ENCODE measurements at regions not wholly inside any gene's neighbourhood (a gene's known extent, or its start where the extent isn't known, plus 50 kb on each side); places are given as distances from the start of the nearest gene placed in this dataset.

DNA sequence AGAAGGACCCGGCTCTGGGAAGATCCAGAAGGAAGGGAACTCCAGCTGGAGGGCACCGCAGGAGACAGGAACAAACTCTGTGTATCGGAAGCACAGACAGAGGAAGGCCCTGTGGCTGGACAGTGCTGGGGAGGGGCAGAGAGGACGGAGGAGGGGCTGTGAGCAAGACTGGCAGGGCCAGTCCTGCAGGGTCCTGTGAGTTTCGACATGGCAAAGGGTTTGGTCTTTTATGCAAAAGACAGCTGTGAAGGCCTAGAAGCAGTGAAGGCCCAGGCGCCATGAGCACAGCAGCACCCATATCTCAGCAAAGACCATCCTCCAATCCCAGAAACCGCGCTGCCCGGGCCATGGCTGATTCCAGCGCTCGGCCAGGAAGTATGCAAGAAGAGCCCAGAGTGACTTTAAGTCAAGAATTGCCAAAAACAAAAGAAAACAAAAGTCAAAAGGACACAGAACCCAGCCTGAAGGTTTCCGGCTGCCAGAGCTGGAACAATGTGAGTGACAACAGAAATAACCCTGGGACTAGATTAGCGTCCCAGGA, 126.5 kb downstream of the NCOR2 start:
- no peaks in the 10 kb centered on the region for H3K27me3 ChIP-seq (ENCODE audit: control insufficient read depth in 3 of 3, insufficient read depth in 3 of 3, low read length in 2 of 3)
- WGBS, 2 donors = 73 to 86% methylated on average over 13 of the region's 13 CpGs
- peak in 1 of 3 donors; percentile 37 for DNase-seq
- TF ChIP-seq, protein P1, sequence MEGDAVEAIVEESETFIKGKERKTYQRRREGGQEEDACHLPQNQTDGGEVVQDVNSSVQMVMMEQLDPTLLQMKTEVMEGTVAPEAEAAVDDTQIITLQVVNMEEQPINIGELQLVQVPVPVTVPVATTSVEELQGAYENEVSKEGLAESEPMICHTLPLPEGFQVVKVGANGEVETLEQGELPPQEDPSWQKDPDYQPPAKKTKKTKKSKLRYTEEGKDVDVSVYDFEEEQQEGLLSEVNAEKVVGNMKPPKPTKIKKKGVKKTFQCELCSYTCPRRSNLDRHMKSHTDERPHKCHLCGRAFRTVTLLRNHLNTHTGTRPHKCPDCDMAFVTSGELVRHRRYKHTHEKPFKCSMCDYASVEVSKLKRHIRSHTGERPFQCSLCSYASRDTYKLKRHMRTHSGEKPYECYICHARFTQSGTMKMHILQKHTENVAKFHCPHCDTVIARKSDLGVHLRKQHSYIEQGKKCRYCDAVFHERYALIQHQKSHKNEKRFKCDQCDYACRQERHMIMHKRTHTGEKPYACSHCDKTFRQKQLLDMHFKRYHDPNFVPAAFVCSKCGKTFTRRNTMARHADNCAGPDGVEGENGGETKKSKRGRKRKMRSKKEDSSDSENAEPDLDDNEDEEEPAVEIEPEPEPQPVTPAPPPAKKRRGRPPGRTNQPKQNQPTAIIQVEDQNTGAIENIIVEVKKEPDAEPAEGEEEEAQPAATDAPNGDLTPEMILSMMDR (IDR thresholded peaks at IDR 0.05; ENCODE audit: control extremely low read depth, extremely low read depth) = no peak
- peaks cover 0 to 46% (median 6%) of the 10 kb centered on the region in 4 donors for H3K36me3 ChIP-seq (ENCODE audit: control insufficient read depth in 4 of 4, insufficient read depth in 4 of 4, low read length in 4 of 4)
- H3K4me3 ChIP-seq = no peak overlapping the region
- no peak for ATAC-seq (ENCODE audit: insufficient read depth, low FRiP score)
- H3K9me3 ChIP-seq (ENCODE audit: control insufficient read depth in 4 of 4, insufficient read depth in 3 of 4, low read length in 3 of 4) = no peaks in the 10 kb centered on the region
- H3K9ac ChIP-seq (ENCODE audit: insufficient read depth in 1 of 2, low read length in 2 of 2) = no peak overlapping the region
- peaks cover 2 to 14% (median 9%) of the 10 kb centered on the region in 5 donors for H3K4me1 ChIP-seq (ENCODE audit: control insufficient read depth in 5 of 5, insufficient read depth in 5 of 5, low read length in 5 of 5)
- H3K27ac ChIP-seq (ENCODE audit: low read depth in 1 of 2, low read length in 1 of 2) = peak overlapping the region; percentile 4 to 35

DNA sequence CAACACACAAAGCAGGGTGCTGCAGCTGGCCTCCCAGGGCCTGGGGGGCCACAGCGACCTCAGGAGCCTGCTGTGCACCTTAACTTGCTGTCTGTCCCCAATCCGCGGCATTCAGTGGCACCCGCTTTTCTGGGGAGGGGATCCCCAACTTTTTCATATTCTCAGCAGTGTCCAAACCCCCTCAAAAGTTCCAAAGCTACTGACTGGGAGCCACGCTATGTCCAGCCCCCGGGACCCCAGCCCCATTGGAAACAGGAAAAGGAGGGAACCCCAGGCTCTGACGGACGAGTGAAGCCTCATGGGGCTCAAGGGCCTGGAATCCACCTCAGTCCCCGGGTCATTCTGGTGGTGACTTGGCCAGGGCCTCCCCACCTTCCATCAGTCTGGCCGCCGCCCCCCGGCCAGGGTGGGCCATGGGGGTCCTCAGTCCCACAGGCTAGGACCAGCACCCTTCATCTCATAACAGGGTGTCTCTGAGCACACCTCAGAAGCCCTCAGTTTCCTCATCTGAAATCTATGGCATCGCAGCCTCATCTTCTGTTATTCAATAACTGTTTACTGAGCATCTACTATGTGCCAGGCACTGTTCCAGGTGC, 127.3 kb downstream of the NCOR2 start:
- 95 to 97% methylated on average over 13 of the region's 13 CpGs for WGBS, 2 donors
- Histone ChIP-seq H3K4me1 (ENCODE audit: control insufficient read depth in 5 of 5, insufficient read depth in 5 of 5, low read length in 5 of 5) (peaks cover 2 to 14% (median 9%) of the 10 kb centered on the region in 5 donors), H3K27me3 (ENCODE audit: control insufficient read depth in 3 of 3, insufficient read depth in 3 of 3, low read length in 2 of 3) (no peaks in the 10 kb centered on the region), H3K27ac (ENCODE audit: low read depth in 1 of 2, low read length in 1 of 2) (peak overlapping the region in 1 of 2 donors; percentile 39), H3K36me3 (ENCODE audit: control insufficient read depth in 4 of 4, insufficient read depth in 4 of 4, low read length in 4 of 4) (peaks cover 0 to 44% (median 6%) of the 10 kb centered on the region in 4 donors), H3K9ac (ENCODE audit: insufficient read depth in 1 of 2, low read length in 2 of 2) (no peak overlapping the region), H3K4me3 (no peak overlapping the region), H3K9me3 (ENCODE audit: control insufficient read depth in 4 of 4, insufficient read depth in 3 of 4, low read length in 3 of 4) (no peaks in the 10 kb centered on the region)
- DNase-seq = no peak
- ATAC-seq (ENCODE audit: insufficient read depth, low FRiP score) = no peak
- TF ChIP-seq, protein P1 (IDR thresholded peaks at IDR 0.05; ENCODE audit: control extremely low read depth, extremely low read depth) = no peak

DNA sequence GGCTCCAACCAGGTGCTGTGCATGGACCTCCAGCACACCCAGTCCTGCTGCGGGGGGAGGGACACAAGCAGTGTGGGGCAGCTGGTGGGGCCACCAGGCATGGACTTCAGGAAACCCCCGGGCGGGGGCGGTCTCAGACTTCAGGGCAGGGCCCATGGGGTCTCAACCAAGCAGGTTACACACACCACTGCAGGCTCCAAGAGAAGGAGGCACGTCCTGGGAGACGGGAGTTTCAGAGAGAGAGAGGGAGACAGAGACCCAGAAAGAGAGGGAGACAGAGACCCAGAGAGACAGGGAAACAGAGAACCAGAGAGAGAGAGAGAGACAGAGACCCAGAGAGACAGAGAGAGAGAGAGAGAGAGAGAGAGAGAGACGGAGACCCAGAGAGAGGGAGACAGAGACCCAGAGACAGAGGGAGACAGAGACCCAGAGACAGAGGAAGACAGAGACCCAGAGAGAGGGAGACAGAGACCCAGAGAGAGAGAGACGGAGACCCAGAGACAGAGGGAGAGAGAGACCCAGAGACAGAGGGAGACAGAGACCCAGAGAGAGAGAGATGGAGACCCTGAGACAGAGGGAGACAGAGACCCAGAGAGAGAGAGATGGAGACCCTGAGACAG, 128.9 kb downstream of the NCOR2 start:
- Histone ChIP-seq H3K4me3 (no peak overlapping the region), H3K9me3 (ENCODE audit: control insufficient read depth in 4 of 4, insufficient read depth in 3 of 4, low read length in 3 of 4) (no peaks in the 10 kb centered on the region), H3K4me1 (ENCODE audit: control insufficient read depth in 5 of 5, insufficient read depth in 5 of 5, low read length in 5 of 5) (peaks cover 5 to 21% (median 14%) of the 10 kb centered on the region in 5 donors), H3K9ac (ENCODE audit: insufficient read depth in 1 of 2, low read length in 2 of 2) (no peak overlapping the region), H3K27me3 (ENCODE audit: control insufficient read depth in 3 of 3, insufficient read depth in 3 of 3, low read length in 2 of 3) (no peaks in the 10 kb centered on the region), H3K27ac (ENCODE audit: low read depth in 1 of 2, low read length in 1 of 2) (no peak overlapping the region), H3K36me3 (ENCODE audit: control insufficient read depth in 4 of 4, insufficient read depth in 4 of 4, low read length in 4 of 4) (peaks cover 0 to 40% (median 5%) of the 10 kb centered on the region in 4 donors)
- ATAC-seq (ENCODE audit: insufficient read depth, low FRiP score) (no peak), DNase-seq (no peak)
- WGBS, 2 donors = 73 to 75% methylated on average over 8 of the region's 8 CpGs
- TF ChIP-seq, protein P1 (IDR thresholded peaks at IDR 0.05; ENCODE audit: control extremely low read depth, extremely low read depth) = no peak
